22Rv1 (cell line): ENCODE measurements at regions not wholly inside any gene's neighbourhood (a gene's known extent, or its start where the extent isn't known, plus 50 kb on each side); places are given as distances from the start of the nearest gene placed in this dataset.

Source experiments
- H3K27ac ChIP-seq: fragments of 450-650 bp; 2 replicates; pipeline ENCODE4 v1.5.1; 2017
- CTCF ChIP-seq: fragments of 450-650 bp; IDR thresholded peaks from 2 replicates; pipeline ENCODE4 v1.5.1; 2017; ENCODE audit warnings: mild to moderate bottlenecking
- ZFX ChIP-seq: fragments of 450-650 bp; IDR thresholded peaks from 2 replicates; pipeline ENCODE4 v1.6.1; 2017; ENCODE audit warnings: antibody characterized with exemption, borderline replicate concordance

DNA sequence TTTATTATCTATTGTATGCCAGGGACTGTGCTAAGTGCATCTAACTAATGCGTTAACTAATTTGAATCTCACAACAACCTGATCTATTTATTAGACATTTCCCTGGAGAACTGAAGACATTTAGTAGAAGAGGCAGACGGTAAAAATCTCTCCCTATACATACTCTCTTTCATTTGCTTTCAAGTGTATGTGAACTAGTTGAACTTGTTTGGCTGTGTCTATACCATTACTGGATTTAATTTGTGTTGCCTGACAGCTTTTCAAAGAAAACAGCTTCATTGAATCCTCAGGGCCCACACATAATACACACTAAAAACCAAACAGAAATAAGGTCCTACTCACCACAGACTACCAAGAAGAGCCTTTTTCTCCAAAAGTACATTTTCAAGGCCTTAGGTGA is 133.6 kb upstream of the NR3C1 start:
- TF ChIP-seq CTCF (no peak), ZFX (no peak)
- no peak overlapping the region for H3K27ac ChIP-seq

DNA sequence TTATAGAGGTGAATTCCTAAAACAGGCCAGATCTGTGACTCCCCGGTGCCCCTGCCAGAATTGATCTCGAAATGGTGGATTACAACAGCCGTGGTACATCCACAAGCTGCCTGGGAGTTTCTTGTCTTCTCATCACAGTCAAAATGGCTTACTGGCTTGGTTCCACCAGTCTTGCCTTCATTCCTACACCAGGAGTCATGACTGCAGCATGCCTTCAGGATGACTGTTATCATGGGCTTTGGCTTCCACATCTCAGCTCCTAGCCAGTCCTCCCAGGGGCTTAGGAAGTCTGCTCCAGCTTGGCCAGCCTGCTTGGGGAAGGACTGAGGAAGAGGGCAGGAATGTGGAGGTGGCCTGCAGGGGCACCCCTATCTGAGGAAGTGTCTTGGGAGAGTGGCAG is 132.9 kb upstream of the NR3C1 start:
- TF ChIP-seq ZFX: no peak
- H3K27ac ChIP-seq: no peak overlapping the region

- no peak for TF ChIP-seq CTCF
- TF ChIP-seq ZFX: no peak
- no peak overlapping the region for H3K27ac ChIP-seq
These were observed 131.3 kb upstream of the NR3C1 start for GRCh38 chr5:143534761-143535154.

DNA sequence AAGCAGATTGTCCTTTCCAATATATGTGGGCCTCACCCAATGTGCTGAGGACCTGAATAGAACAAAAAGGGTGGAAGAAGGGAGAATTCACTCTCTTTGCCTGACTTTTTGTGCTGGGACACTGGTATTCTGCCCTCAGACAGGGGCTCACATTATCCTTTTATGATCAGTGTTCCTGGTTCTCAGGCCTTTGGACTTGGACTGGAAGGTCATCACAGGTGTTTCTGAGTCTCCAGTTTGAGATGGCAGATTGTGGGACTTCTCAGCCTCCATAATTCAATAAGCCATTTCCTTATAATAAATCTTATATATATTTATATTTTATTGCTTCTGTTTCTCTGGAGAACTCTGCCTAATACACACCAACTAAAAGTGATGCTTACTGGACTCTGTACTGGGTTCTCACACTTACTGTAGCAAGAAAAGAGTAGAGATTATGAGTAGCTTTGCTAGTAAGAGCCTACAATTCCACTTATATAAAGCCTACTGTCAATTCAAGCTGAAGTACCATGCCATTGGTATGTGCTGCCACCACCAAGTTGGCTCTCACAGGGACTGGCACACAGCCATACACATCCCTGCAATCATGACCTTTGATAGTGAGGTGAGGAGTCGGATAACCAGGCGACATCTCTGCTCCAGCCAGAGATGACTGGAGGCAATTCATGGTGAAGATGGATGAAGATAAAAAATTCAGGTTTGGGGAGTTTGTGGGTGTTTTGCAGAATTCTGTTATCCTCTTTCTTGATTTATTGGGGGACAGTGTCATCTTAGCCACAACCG is 130.7 kb upstream of the NR3C1 start:
- TF ChIP-seq ZFX (no peak), CTCF (no peak)
- no peak overlapping the region for H3K27ac ChIP-seq

DNA sequence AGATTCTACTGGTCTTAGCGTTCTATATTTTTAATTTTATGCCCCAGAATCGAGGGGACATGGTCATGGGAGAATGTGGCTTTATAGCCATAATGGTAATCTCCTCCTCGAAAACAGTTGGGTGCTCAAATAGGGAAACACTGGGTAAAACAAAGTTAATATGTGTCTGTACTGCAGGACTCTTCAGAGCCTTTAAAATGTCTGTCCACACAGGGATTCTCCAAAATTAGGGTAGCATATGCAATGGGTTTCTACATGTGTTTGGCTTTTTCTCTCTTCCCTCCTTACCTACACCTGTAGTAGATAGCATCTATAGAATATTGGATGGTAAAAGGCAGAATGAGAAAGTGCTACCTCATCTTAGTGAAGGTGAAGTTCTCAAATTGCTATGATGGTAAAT is 130.0 kb upstream of the NR3C1 start:
- no peak overlapping the region for H3K27ac ChIP-seq
- TF ChIP-seq CTCF (no peak), ZFX (no peak)

GRCh38 chr5:143527808-143528207 is 124.3 kb upstream of the NR3C1 start:
- TF ChIP-seq ZFX: no peak
- TF ChIP-seq CTCF: no peak
- H3K27ac ChIP-seq: no peak overlapping the region

GRCh38 chr5:143525176-143525575 is 121.7 kb upstream of the NR3C1 start:
- H3K27ac ChIP-seq: no peak overlapping the region
- TF ChIP-seq CTCF (no peak), ZFX (no peak)

DNA sequence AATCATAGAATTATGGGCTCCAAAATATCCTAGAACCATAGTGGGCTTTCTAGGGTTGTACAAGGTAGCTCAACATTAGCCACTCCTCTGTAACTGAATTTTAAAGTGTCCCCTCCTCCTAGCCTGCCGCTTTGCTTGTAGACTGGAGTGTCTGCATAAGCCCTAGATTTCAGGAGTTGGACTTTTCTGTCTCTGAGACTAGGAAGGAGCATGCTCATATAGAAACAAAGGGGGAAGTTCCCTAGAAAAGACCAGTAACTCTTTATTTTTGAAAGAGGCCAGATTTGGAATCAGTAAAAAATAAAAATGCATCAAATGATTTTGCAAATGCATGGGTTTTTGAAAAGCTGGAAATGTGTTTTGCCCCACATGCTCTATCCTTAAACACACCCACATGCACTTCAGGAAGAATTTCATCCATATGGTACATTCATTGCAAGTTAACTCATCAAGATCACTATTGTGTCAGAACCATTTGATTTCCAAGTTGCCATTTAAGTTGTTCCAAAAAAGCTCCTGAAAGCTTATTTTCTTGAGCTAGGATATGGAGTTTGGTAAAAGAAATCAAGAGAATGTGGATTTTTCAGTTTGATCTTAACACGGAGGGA is 121.0 kb upstream of the NR3C1 start:
- TF ChIP-seq ZFX (no peak), CTCF (no peak)
- no peak overlapping the region for H3K27ac ChIP-seq
